OCI-LY1 (cell line): ENCODE measurements at regions not wholly inside any gene's neighbourhood (a gene's known extent, or its start where the extent isn't known, plus 50 kb on each side); places are given as distances from the start of the nearest gene placed in this dataset.

ENCODE experiments used
- H2AFZ ChIP-seq: fragments of 200-600 bp; sonication (generic), shearing (Covaris generic); 2 replicates; pipeline ENCODE4 v1.6.0; 2014; ENCODE audit warnings: antibody characterized with exemption, mild to moderate bottlenecking, low read length
- H3F3A ChIP-seq: fragments of 200-600 bp; sonication (generic), shearing (Covaris generic); 2 replicates; pipeline ENCODE4 v1.6.0; 2014; ENCODE audit warnings: mild to moderate bottlenecking, antibody characterized with exemption, low read length, moderate library complexity; ENCODE audit not compliant: insufficient read depth
- H3K27ac ChIP-seq: fragments of 200-600 bp; sonication (generic); 2 replicates; pipeline ENCODE4 v1.5.1; 2014; ENCODE audit warnings: low read length, mixed run types, mild to moderate bottlenecking, low read depth; ENCODE audit not compliant: poor library complexity, severe bottlenecking
- H3K27me3 ChIP-seq: fragments of 200-600 bp; sonication (generic); 2 replicates; pipeline ENCODE4 v1.6.0; 2014; ENCODE audit warnings: antibody characterized with exemption, mild to moderate bottlenecking, low read length, moderate library complexity; ENCODE audit not compliant: insufficient read depth
- H3K36me3 ChIP-seq: fragments of 200-600 bp; sonication (generic); 2 replicates; pipeline ENCODE4 v1.6.1; 2014; ENCODE audit warnings: mild to moderate bottlenecking, antibody characterized with exemption, low read length, moderate library complexity, mixed read lengths; ENCODE audit not compliant: insufficient read depth
- H3K4me1 ChIP-seq: fragments of 200-600 bp; sonication (generic); 2 replicates; pipeline ENCODE4 v1.5.1; 2014; ENCODE audit warnings: mild to moderate bottlenecking, low read length, moderate library complexity; ENCODE audit not compliant: insufficient read depth, severe bottlenecking
- H3K4me2 ChIP-seq: fragments of 200-600 bp; sonication (generic), shearing (Covaris generic); 2 replicates; pipeline ENCODE4 v1.6.1; 2014; ENCODE audit warnings: low read length
- H3K4me3 ChIP-seq: fragments of 200-600 bp; sonication (generic); 2 replicates; pipeline ENCODE4 v1.5.1; 2014; ENCODE audit warnings: low read length, low read depth, mild to moderate bottlenecking, mixed read lengths; ENCODE audit not compliant: poor library complexity, severe bottlenecking
- H3K79me2 ChIP-seq: fragments of 200-600 bp; shearing (Covaris generic); 2 replicates; pipeline ENCODE4 v1.6.1; 2016; ENCODE audit warnings: mixed run types, low read length, mixed read lengths; ENCODE audit not compliant: insufficient read depth
- H3K9ac ChIP-seq: fragments of 200-600 bp; sonication (generic), shearing (Covaris generic); 2 replicates; pipeline ENCODE4 v1.6.1; 2014; ENCODE audit warnings: mild to moderate bottlenecking, low read length, mixed read lengths
- H3K9me2 ChIP-seq: fragments of 200-600 bp; sonication (generic), shearing (Covaris generic); 2 replicates; pipeline ENCODE4 v1.6.1; 2014; ENCODE audit warnings: low read depth, mild to moderate bottlenecking, low read length, mixed read lengths
- H3K9me3 ChIP-seq: fragments of 200-600 bp; shearing (Covaris generic); 2 replicates; pipeline ENCODE4 v1.6.1; 2014; ENCODE audit warnings: low read length, mixed read lengths
- H4K20me1 ChIP-seq: fragments of 200-600 bp; sonication (generic), shearing (Covaris generic); 2 replicates; pipeline ENCODE4 v1.6.0; 2016; ENCODE audit warnings: mild to moderate bottlenecking, low read length; ENCODE audit not compliant: insufficient read depth
- CTCF ChIP-seq: fragments of 200-600 bp; sonication (generic), shearing (Covaris generic); IDR thresholded peaks from 2 replicates; pipeline ENCODE4 v1.5.1; 2017; ENCODE audit warnings: mild to moderate bottlenecking, antibody characterized with exemption, low read length, moderate library complexity, mixed read lengths
- EZH2 ChIP-seq: fragments of 200-600 bp; sonication (generic), shearing (Covaris generic); IDR thresholded peaks from 2 replicates; pipeline ENCODE4 v1.8.0; 2017; ENCODE audit warnings: borderline replicate concordance, mixed run types, mild to moderate bottlenecking, antibody characterized with exemption, low read length, moderate library complexity, mixed read lengths

- no peak overlapping the region for H3K27ac ChIP-seq
- no peaks in the 10 kb centered on the region for H3K36me3 ChIP-seq
- no peaks in the 10 kb centered on the region for H3K27me3 ChIP-seq
- H3K4me2 ChIP-seq, result no peak overlapping the region
- H3K9me2 ChIP-seq, result no peaks in the 10 kb centered on the region
- no peaks in the 10 kb centered on the region for H3K4me1 ChIP-seq
- H3K79me2 ChIP-seq, result no peaks in the 10 kb centered on the region
- no peak overlapping the region for H3K4me3 ChIP-seq
- no peak for TF ChIP-seq EZH2
- H3K9ac ChIP-seq, result no peak overlapping the region
- H3K9me3 ChIP-seq, result no peaks in the 10 kb centered on the region
- no peaks in the 10 kb centered on the region for H3F3A ChIP-seq
- H4K20me1 ChIP-seq, result no peaks in the 10 kb centered on the region
- no peak overlapping the region for H2AFZ ChIP-seq
Observed at GRCh38 chr14:51573607-51574006, 78.1 kb upstream of the FRMD6 start.

GRCh38 chr14:51574009-51574408 is 77.7 kb upstream of the FRMD6 start:
- no peaks in the 10 kb centered on the region for H3K9me2 ChIP-seq
- H3K36me3 ChIP-seq, result no peaks in the 10 kb centered on the region
- H2AFZ ChIP-seq, result no peak overlapping the region
- TF ChIP-seq EZH2, result no peak
- TF ChIP-seq CTCF, result no peak
- H3K4me1 ChIP-seq, result no peaks in the 10 kb centered on the region
- no peaks in the 10 kb centered on the region for H3K9me3 ChIP-seq
- H3K9ac ChIP-seq, result no peak overlapping the region
- H3K4me3 ChIP-seq, result no peak overlapping the region
- H4K20me1 ChIP-seq, result no peaks in the 10 kb centered on the region
- H3F3A ChIP-seq, result no peaks in the 10 kb centered on the region
- no peak overlapping the region for H3K27ac ChIP-seq
- H3K27me3 ChIP-seq, result no peaks in the 10 kb centered on the region
- H3K4me2 ChIP-seq, result no peak overlapping the region
- H3K79me2 ChIP-seq, result no peaks in the 10 kb centered on the region

GRCh38 chr14:51575349-51576116 is 76.2 kb upstream of the FRMD6 start:
- H3K36me3 ChIP-seq, result no peaks in the 10 kb centered on the region
- H3K4me2 ChIP-seq, result no peak overlapping the region
- no peaks in the 10 kb centered on the region for H4K20me1 ChIP-seq
- no peaks in the 10 kb centered on the region for H3F3A ChIP-seq
- H3K4me3 ChIP-seq, result no peak overlapping the region
- H3K4me1 ChIP-seq, result no peaks in the 10 kb centered on the region
- H3K27ac ChIP-seq, result no peak overlapping the region
- no peaks in the 10 kb centered on the region for H3K9me3 ChIP-seq
- TF ChIP-seq EZH2 (no peak), CTCF (no peak)
- no peak overlapping the region for H3K9ac ChIP-seq
- H3K27me3 ChIP-seq, result no peaks in the 10 kb centered on the region
- no peak overlapping the region for H2AFZ ChIP-seq
- H3K79me2 ChIP-seq, result no peaks in the 10 kb centered on the region
- no peaks in the 10 kb centered on the region for H3K9me2 ChIP-seq

- Histone ChIP-seq H3K79me2 (no peaks in the 10 kb centered on the region), H3K9ac (no peak overlapping the region), H3K36me3 (no peaks in the 10 kb centered on the region), H3K4me3 (no peak overlapping the region), H3K27ac (no peak overlapping the region), H4K20me1 (no peaks in the 10 kb centered on the region), H3K9me2 (no peaks in the 10 kb centered on the region), H2AFZ (no peak overlapping the region), H3K4me2 (no peak overlapping the region), H3F3A (no peaks in the 10 kb centered on the region), H3K4me1 (no peaks in the 10 kb centered on the region), H3K27me3 (no peaks in the 10 kb centered on the region), H3K9me3 (no peaks in the 10 kb centered on the region)
- TF ChIP-seq CTCF (no peak), EZH2 (no peak)
Observed at GRCh38 chr14:51576117-51576430, 75.6 kb upstream of the FRMD6 start.
